Neuronal stem cell (in vitro differentiated cells): ENCODE measurements at regions not wholly inside any gene's neighbourhood (a gene's known extent, or its start where the extent isn't known, plus 50 kb on each side); places are given as distances from the start of the nearest gene placed in this dataset.
A peak's percentile ranks its signal among the peaks of the same experiment; 100 is the strongest.

Experiments used
- DNase-seq: peaks from one replicate; pipeline ENCODE4 v3.0.0-alpha.2; 2013; ENCODE audit warnings: low spot score
- H2AFZ ChIP-seq: one replicate; pipeline ENCODE4 v1.6.1; 2013; ENCODE audit warnings: mild to moderate bottlenecking, low read length, inconsistent platforms
- H2AK5ac ChIP-seq: 2 replicates; pipeline ENCODE4 v1.6.1; 2013; ENCODE audit warnings: low read depth, mild to moderate bottlenecking, inconsistent platforms, low read length, moderate library complexity, mixed read lengths
- H2BK120ac ChIP-seq: 2 replicates; pipeline ENCODE4 v1.6.1; 2013; ENCODE audit warnings: low read depth, mild to moderate bottlenecking, inconsistent platforms, low read length, moderate library complexity, mixed read lengths
- H2BK12ac ChIP-seq: one replicate; pipeline ENCODE4 v1.6.1; 2013; ENCODE audit warnings: low read length, inconsistent platforms
- H2BK15ac ChIP-seq: 2 replicates; pipeline ENCODE4 v1.6.1; 2013; ENCODE audit warnings: mild to moderate bottlenecking, low read length, inconsistent platforms, mixed read lengths
- H2BK5ac ChIP-seq: one replicate; pipeline ENCODE4 v1.6.1; 2013; ENCODE audit warnings: inconsistent platforms, mild to moderate bottlenecking, low read length, moderate library complexity
- H3K14ac ChIP-seq: one replicate; pipeline ENCODE4 v1.6.1; 2013; ENCODE audit warnings: low read length, inconsistent platforms
- H3K18ac ChIP-seq: 2 replicates; pipeline ENCODE4 v1.6.1; 2013; ENCODE audit warnings: low read length, inconsistent platforms
- H3K23ac ChIP-seq: 2 replicates; pipeline ENCODE4 v1.6.1; 2013; ENCODE audit warnings: low read depth, mild to moderate bottlenecking, mixed read lengths, low read length, inconsistent platforms; ENCODE audit not compliant: poor library complexity
- H3K27ac ChIP-seq: replicated peaks from 3 replicates; pipeline ENCODE4 v1.5.1; 2013; ENCODE audit warnings: low read length, inconsistent platforms
- H3K27me3 ChIP-seq, 3 experiments: 2 replicates each; pipeline ENCODE4 v1.6.1; 2013; ENCODE audit warnings: low read length in 3 of 3, mild to moderate bottlenecking in 2 of 3, inconsistent platforms in 1 of 3, low read depth in 1 of 3, mixed read lengths in 1 of 3, moderate library complexity in 1 of 3; ENCODE audit not compliant: control insufficient read depth in 3 of 3, insufficient read depth in 3 of 3
- H3K36me3 ChIP-seq, 2 donors: replicated peaks in 1 of 2; 2 replicates each; pipeline ENCODE4 v1.6.1; 2013; ENCODE audit warnings: low read length in 2 of 2; ENCODE audit not compliant: control insufficient read depth in 2 of 2, insufficient read depth in 2 of 2
- H3K4ac ChIP-seq: 2 replicates; pipeline ENCODE4 v1.6.1; 2013; ENCODE audit warnings: inconsistent platforms, mild to moderate bottlenecking, low read length, moderate library complexity
- H3K4me1 ChIP-seq, 2 donors: 1 replicate in 1 of 2; 2 replicates in 1 of 2; pipeline ENCODE4 v1.6.1; 2013; ENCODE audit warnings: low read length in 2 of 2, low read depth in 1 of 2; ENCODE audit not compliant: control insufficient read depth in 2 of 2, insufficient read depth in 1 of 2
- H3K4me2 ChIP-seq: one replicate; pipeline ENCODE4 v1.6.1; 2013; ENCODE audit warnings: mild to moderate bottlenecking, low read length, inconsistent platforms; ENCODE audit not compliant: insufficient read depth, poor library complexity, severe bottlenecking
- H3K4me3 ChIP-seq, 2 donors: 2 replicates each; pipeline ENCODE4 v1.5.1; 2013; ENCODE audit warnings: low read length in 2 of 2, mild to moderate bottlenecking in 2 of 2, inconsistent platforms in 1 of 2, moderate library complexity in 1 of 2
- H3K79me1 ChIP-seq: one replicate; pipeline ENCODE4 v1.6.1; 2013; ENCODE audit warnings: low read depth, mild to moderate bottlenecking, inconsistent platforms, low read length, moderate library complexity
- H3K9ac ChIP-seq: one replicate; pipeline ENCODE4 v1.6.1; 2013; ENCODE audit warnings: mild to moderate bottlenecking, low read depth, low read length, inconsistent platforms; ENCODE audit not compliant: poor library complexity
- H3K9me3 ChIP-seq, 2 donors: replicated peaks in 1 of 2; 2 replicates each; pipeline versions ENCODE3 to v1.6.1; 2013; ENCODE audit warnings: low read length in 2 of 2, mild to moderate bottlenecking in 2 of 2, inconsistent platforms in 1 of 2, low read depth in 1 of 2, mixed read lengths in 1 of 2, moderate library complexity in 1 of 2; ENCODE audit not compliant: control insufficient read depth in 2 of 2, insufficient read depth in 1 of 2
- H4K8ac ChIP-seq: one replicate; pipeline ENCODE4 v1.6.1; 2013; ENCODE audit warnings: low read depth, mild to moderate bottlenecking, inconsistent platforms, low read length, moderate library complexity
- H4K91ac ChIP-seq: one replicate; pipeline ENCODE4 v1.6.1; 2013; ENCODE audit warnings: low read length, low read depth, mild to moderate bottlenecking, inconsistent platforms; ENCODE audit not compliant: poor library complexity
- WGBS, 2 donors: extraction: QIAGEN DNeasy Blood & Tissue Kit; methylation state at CpG; one replicate each; pipeline ENCODE4 v1.1.7; 2013; ENCODE audit warnings: missing lambda C conversion rate in 2 of 2, mixed read lengths in 1 of 2; ENCODE audit not compliant: insufficient read length in 2 of 2, insufficient replicate concordance in 1 of 2; ENCODE audit errors: extremely low coverage in 2 of 2; 5-methylcytosine and 5-hydroxymethylcytosine counted together

DNA sequence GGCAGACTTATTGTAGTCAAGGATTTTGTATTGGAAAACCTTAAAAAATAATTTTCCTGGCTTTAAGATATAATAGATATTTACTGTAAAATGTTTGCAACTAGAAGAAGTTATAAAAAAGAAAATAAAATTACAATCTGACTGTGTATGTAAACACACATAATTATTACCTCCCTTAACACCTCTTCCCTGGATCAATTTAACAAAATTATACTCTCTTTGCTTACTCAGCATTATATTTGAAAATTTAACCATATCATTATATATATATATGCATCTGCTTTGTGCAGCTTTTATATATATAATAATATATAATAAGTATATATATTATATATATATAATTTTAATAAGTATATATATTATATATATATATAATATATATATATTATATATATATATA is 131.7 kb upstream of the FAM98A start:
- no peak overlapping the region for H3K4ac ChIP-seq
- no peak overlapping the region for H3K9ac ChIP-seq
- no peak overlapping the region for H2AFZ ChIP-seq
- H3K4me1 ChIP-seq = peaks cover 0 to 4% of the 10 kb centered on the region in 2 donors
- no peak overlapping the region for H2BK5ac ChIP-seq
- no peak overlapping the region for H3K18ac ChIP-seq
- no peak overlapping the region for H2BK12ac ChIP-seq
- no peak overlapping the region for H3K4me2 ChIP-seq
- H3K14ac ChIP-seq = no peak overlapping the region
- no peak overlapping the region for H4K91ac ChIP-seq
- H3K27ac ChIP-seq = no peak overlapping the region
- no peak overlapping the region for H3K4me3 ChIP-seq
- H3K27me3 ChIP-seq = no peaks in the 10 kb centered on the region
- DNase-seq = no peak
- no peak overlapping the region for H3K23ac ChIP-seq
- no peak overlapping the region for H2BK15ac ChIP-seq
- no peaks in the 10 kb centered on the region for H3K36me3 ChIP-seq
- H4K8ac ChIP-seq = no peak overlapping the region
- H2BK120ac ChIP-seq = no peak overlapping the region
- H2AK5ac ChIP-seq = no peak overlapping the region
- no peaks in the 10 kb centered on the region for H3K79me1 ChIP-seq
- peaks cover 0 to 2% of the 10 kb centered on the region in 2 donors for H3K9me3 ChIP-seq

DNA sequence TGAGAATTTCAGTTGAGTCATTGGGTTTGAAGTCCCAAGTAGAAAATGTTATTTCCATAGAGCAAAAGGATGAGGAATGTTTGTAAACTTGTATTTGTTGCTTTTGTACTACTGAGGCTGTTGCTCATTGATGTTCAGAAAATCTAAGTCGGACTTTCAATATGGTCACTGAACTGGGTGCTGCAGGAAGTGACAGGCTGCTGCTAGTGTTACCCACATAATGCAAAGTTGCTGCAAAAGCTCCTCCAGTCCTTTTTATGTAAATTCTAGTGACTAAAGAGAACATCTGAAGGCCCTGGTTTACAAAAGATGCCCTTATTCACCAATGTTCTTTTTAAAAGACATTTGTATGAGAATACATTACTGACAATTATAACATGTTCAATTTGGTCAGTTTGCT is 131.1 kb upstream of the FAM98A start:
- no peak overlapping the region for H3K27ac ChIP-seq
- H3K4me1 ChIP-seq = peaks cover 0 to 4% of the 10 kb centered on the region in 2 donors
- peaks cover 0 to 2% of the 10 kb centered on the region in 2 donors for H3K9me3 ChIP-seq
- no peak overlapping the region for H4K8ac ChIP-seq
- peak overlapping the region; percentile 36 for H2AFZ ChIP-seq
- no peak overlapping the region for H3K18ac ChIP-seq
- H2BK15ac ChIP-seq = no peak overlapping the region
- no peak overlapping the region for H2BK5ac ChIP-seq
- H3K36me3 ChIP-seq = no peaks in the 10 kb centered on the region
- no peak overlapping the region for H2BK12ac ChIP-seq
- H3K9ac ChIP-seq = no peak overlapping the region
- H3K14ac ChIP-seq = no peak overlapping the region
- H3K4ac ChIP-seq = no peak overlapping the region
- no peaks in the 10 kb centered on the region for H3K27me3 ChIP-seq
- no peak overlapping the region for H4K91ac ChIP-seq
- H2AK5ac ChIP-seq = no peak overlapping the region
- H3K4me2 ChIP-seq = no peak overlapping the region
- no peak overlapping the region for H2BK120ac ChIP-seq
- H3K79me1 ChIP-seq = no peaks in the 10 kb centered on the region
- no peak for DNase-seq
- WGBS, 2 donors = no CpG with 5 or more reads among the region's 1 CpG
- H3K23ac ChIP-seq = no peak overlapping the region
- no peak overlapping the region for H3K4me3 ChIP-seq

DNA sequence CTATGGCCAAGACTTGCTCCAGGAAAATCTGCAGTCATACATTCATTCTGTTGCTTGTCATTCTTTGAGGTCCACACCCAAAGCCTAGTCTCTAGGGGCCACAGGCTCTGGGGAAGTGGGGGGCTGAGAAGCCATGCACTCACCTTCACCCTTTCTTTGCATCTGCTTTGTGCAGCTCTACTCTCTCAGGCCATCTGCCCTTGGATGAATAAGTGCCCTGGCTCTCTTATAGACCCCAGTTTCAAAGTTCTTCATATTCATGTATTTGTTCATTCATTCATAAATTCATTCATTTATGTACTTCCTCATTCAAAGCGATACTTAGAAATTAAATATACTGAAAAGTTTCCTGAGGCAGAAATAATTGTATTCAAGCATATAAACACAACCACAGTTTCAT is 130.3 kb upstream of the FAM98A start:
- DNase-seq = no peak

DNA sequence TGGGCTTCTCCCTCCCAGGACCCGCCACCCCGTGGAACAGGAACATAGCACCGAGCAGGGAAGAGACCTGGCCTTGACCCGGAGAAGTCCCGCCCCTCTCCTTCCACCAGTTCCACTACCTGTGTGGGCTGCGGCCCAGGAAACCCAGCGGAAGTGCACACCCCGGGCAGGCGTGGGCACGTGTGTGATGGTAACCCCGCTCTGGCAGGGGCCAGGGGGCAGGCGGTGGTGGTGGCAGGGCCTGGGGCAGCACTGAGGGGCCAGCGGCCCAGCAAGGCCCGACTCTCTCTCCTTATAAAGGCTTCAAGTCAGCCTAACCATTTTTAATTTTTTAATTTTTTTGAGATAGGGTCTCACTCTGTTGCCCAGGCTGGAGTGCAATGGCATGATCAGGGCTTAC is 129.0 kb upstream of the FAM98A start:
- Histone ChIP-seq H3K27me3 (no peaks in the 10 kb centered on the region), H3K4me2 (no peak overlapping the region), H4K8ac (peak overlapping the region; percentile 23), H3K36me3 (no peaks in the 10 kb centered on the region), H2BK5ac (no peak overlapping the region), H2AFZ (no peak overlapping the region), H2BK120ac (no peak overlapping the region), H3K23ac (peak overlapping the region; percentile 55), H3K18ac (peak overlapping the region; percentile 64), H2AK5ac (peak overlapping the region; percentile 88), H4K91ac (no peak overlapping the region), H3K4ac (no peak overlapping the region), H3K9me3 (peaks cover 0 to 2% of the 10 kb centered on the region in 2 donors), H2BK12ac (no peak overlapping the region), H3K79me1 (no peaks in the 10 kb centered on the region), H3K9ac (no peak overlapping the region), H2BK15ac (no peak overlapping the region), H3K27ac (no peak overlapping the region), H3K4me3 (no peak overlapping the region), H3K4me1 (peaks cover 0 to 4% of the 10 kb centered on the region in 2 donors), H3K14ac (peak overlapping the region; percentile 33)
- DNase-seq = no peak
- no CpG with 5 or more reads among the region's 14 CpGs for WGBS, 2 donors

More for the DNA sequence above, 130.3 kb upstream of the FAM98A start:
- Histone ChIP-seq H3K23ac (no peak overlapping the region), H2AK5ac (no peak overlapping the region), H2BK120ac (no peak overlapping the region), H3K27me3 (no peaks in the 10 kb centered on the region), H3K36me3 (no peaks in the 10 kb centered on the region), H4K8ac (no peak overlapping the region), H3K4me1 (peaks cover 0 to 4% of the 10 kb centered on the region in 2 donors), H3K4ac (no peak overlapping the region), H3K27ac (no peak overlapping the region), H3K14ac (no peak overlapping the region), H3K4me3 (no peak overlapping the region), H2BK5ac (no peak overlapping the region), H3K9ac (no peak overlapping the region), H2BK15ac (no peak overlapping the region), H3K9me3 (peaks cover 0 to 2% of the 10 kb centered on the region in 2 donors), H2BK12ac (no peak overlapping the region), H2AFZ (no peak overlapping the region), H3K79me1 (no peaks in the 10 kb centered on the region), H4K91ac (no peak overlapping the region), H3K4me2 (no peak overlapping the region), H3K18ac (no peak overlapping the region)
- WGBS, 2 donors = no CpG with 5 or more reads among the region's 1 CpG
